ENCODE measurements at regions not wholly inside any gene's neighbourhood (a gene's known extent, or its start where the extent isn't known, plus 50 kb on each side); places are given as distances from the start of the nearest gene placed in this dataset.

DNA sequence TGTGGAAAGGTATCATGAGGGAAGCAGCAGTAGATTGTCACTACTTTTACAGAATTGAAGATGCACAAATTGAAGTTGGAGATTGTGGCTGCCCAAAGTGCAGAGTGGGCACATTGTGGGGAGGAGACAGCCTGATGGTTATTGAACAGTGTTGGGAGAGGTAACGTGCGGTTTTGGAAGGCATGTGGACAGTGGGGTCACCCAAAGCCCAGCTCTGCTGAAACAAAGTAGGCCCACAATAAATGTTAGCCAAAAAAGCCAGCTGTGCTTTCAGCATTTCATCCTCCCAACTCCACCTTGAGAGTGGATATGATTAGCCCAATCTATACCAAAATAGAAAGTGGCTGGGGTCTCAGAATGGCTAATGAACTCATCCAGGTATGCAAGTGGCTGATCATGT lies 96.7 kb downstream of the TMX1 start:
- H3K4me1 ChIP-seq (replicated peaks in 1 of 2) = peaks cover 0 to 8% of the 10 kb centered on the region in 2 donors
- WGBS, 4 donors = 61 to 93% (median 73%) methylated on average over 2 of the region's 2 CpGs
- H3K27me3 ChIP-seq = no peaks in the 10 kb centered on the region
- H3K4me3 ChIP-seq = no peak overlapping the region
- no peaks in the 10 kb centered on the region for H3K36me3 ChIP-seq (replicated peaks in 1 of 2)
- H3K27ac ChIP-seq = no peak overlapping the region
- DNase-seq = no peak
- intact Hi-C loops (cut with DNase I) = no loop called here
- no peaks in the 10 kb centered on the region for H3K9me3 ChIP-seq (replicated peaks in 1 of 3)
- TF ChIP-seq, protein P1, sequence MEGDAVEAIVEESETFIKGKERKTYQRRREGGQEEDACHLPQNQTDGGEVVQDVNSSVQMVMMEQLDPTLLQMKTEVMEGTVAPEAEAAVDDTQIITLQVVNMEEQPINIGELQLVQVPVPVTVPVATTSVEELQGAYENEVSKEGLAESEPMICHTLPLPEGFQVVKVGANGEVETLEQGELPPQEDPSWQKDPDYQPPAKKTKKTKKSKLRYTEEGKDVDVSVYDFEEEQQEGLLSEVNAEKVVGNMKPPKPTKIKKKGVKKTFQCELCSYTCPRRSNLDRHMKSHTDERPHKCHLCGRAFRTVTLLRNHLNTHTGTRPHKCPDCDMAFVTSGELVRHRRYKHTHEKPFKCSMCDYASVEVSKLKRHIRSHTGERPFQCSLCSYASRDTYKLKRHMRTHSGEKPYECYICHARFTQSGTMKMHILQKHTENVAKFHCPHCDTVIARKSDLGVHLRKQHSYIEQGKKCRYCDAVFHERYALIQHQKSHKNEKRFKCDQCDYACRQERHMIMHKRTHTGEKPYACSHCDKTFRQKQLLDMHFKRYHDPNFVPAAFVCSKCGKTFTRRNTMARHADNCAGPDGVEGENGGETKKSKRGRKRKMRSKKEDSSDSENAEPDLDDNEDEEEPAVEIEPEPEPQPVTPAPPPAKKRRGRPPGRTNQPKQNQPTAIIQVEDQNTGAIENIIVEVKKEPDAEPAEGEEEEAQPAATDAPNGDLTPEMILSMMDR (IDR thresholded peaks at IDR 0.05) = no peak
- no peak for TF ChIP-seq POLR2A (IDR thresholded peaks at IDR 0.05)

DNA sequence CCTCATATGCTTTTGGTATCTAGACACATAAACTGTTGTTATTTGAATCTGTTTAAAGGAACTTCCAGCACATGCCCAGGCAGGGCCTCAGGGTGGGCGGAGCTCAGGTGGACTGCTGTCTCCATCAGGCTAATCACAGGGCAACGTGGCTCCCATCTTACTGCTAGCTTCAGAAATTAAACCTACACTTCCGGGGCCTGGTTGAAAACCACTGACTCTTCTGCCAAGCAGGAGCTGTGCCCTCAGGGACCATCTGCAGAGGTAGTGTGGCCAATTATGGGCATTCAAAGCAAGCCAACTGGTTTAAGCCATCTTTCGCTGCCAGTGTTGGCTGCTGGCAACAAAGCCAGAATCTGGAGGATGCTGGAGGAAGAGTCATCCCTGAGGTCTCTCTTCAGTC lies 97.5 kb downstream of the TMX1 start:
- TF ChIP-seq POLR2A (IDR thresholded peaks at IDR 0.05) = no peak
- TF ChIP-seq, protein P1 (IDR thresholded peaks at IDR 0.05) = no peak
- no peaks in the 10 kb centered on the region for H3K27me3 ChIP-seq
- no peaks in the 10 kb centered on the region for H3K9me3 ChIP-seq (replicated peaks in 1 of 3)
- intact Hi-C loops (cut with DNase I) = no loop called here
- no peak overlapping the region for H3K27ac ChIP-seq
- H3K4me3 ChIP-seq = no peak overlapping the region
- H3K36me3 ChIP-seq (replicated peaks in 1 of 2) = no peaks in the 10 kb centered on the region
- WGBS, 4 donors = 81 to 90% (median 85%) methylated on average over 1 to 4 of the region's 4 CpGs
- no peak for DNase-seq
- peaks cover 0 to 8% of the 10 kb centered on the region in 2 donors for H3K4me1 ChIP-seq (replicated peaks in 1 of 2)

DNA sequence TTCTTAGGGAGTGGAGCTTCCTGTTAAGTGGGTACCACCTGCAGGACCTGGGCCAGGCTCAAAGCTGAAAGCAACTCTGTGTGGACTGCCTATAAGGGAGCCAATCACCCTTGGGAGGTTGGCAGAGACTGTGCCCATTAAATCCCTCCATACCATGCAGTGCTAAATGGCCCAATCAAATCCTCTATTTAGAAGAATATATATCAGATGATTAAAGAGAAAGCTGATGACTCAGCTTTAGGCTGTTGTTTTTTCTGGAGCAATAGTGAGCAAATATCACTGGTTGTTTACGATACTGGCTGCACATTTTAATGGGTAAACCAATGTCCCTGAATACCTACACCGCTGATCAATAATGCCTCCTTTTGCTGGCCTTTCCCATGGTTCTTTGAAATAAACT lies 101.3 kb downstream of the TMX1 start:
- Histone ChIP-seq H3K27ac (no peak overlapping the region), H3K27me3 (no peaks in the 10 kb centered on the region), H3K4me3 (no peak overlapping the region), H3K36me3 (replicated peaks in 1 of 2) (no peaks in the 10 kb centered on the region), H3K9me3 (replicated peaks in 1 of 3) (no peaks in the 10 kb centered on the region), H3K4me1 (replicated peaks in 1 of 2) (no peaks in the 10 kb centered on the region)
- no peak for DNase-seq
- WGBS, 4 donors = 94 to 98% (median 97%) methylated on average over 2 of the region's 2 CpGs
- TF ChIP-seq POLR2A (IDR thresholded peaks at IDR 0.05) = no peak
- TF ChIP-seq, protein P1 (IDR thresholded peaks at IDR 0.05) = no peak
- intact Hi-C loops (cut with DNase I) = no loop called here

DNA sequence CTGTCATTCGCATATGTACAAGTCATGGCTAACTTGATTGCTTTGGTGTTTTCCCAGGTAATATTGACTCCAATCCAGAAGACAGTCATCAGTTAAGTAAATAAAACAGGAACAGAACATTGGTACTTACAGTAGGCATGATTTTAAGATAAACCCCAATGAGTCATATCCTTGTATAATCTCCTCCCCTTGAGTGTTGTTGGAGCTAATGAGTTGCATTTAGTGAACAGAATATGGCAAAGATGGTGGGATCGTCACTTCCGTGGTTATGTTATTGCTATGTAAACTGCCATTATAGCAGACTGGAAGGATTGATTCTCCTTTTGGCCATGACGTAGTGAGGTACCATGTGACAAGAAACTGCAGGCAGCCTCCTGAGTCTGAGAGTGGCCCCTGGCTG lies 102.2 kb downstream of the TMX1 start:
- H3K4me1 ChIP-seq (replicated peaks in 1 of 2) = no peaks in the 10 kb centered on the region
- 94 to 97% (median 96%) methylated on average over 4 of the region's 4 CpGs for WGBS, 4 donors
- H3K36me3 ChIP-seq (replicated peaks in 1 of 2) = no peaks in the 10 kb centered on the region
- no peaks in the 10 kb centered on the region for H3K9me3 ChIP-seq (replicated peaks in 1 of 3)
- H3K27me3 ChIP-seq = no peaks in the 10 kb centered on the region
- H3K27ac ChIP-seq = no peak overlapping the region
- H3K4me3 ChIP-seq = no peak overlapping the region
- intact Hi-C loops (cut with DNase I) = no loop called here
- TF ChIP-seq POLR2A (IDR thresholded peaks at IDR 0.05) = no peak
- no peak for DNase-seq

DNA sequence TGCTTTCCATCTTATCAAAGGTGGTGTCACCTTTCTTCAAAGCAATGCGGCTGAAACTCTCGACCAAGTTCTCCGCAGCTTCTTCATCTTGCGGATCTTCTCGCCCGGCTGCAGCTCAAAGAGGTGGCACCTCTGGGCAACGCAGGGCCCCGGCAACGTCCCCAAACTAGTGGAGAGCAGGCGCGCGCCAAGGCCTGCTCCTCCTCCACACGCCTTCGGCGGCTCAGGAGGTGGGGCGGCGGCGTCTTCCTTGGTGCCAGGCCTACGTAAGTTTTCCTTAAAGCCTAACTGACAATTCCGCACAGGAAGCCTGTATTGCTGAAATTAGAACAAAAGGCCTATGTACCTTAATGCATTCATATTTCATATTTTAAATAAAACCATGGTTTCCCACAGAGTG lies 112.0 kb downstream of the TMX1 start:
- Histone ChIP-seq H3K27ac (no peak overlapping the region), H3K27me3 (no peaks in the 10 kb centered on the region), H3K4me1 (replicated peaks in 1 of 2) (no peaks in the 10 kb centered on the region), H3K36me3 (replicated peaks in 1 of 2) (no peaks in the 10 kb centered on the region), H3K4me3 (no peak overlapping the region), H3K9me3 (replicated peaks in 1 of 3) (no peaks in the 10 kb centered on the region)
- WGBS, 4 donors = 95 to 98% (median 97%) methylated on average over 20 of the region's 20 CpGs
- TF ChIP-seq POLR2A (IDR thresholded peaks at IDR 0.05) = no peak
- TF ChIP-seq, protein P1 (IDR thresholded peaks at IDR 0.05) = no peak
- intact Hi-C loops (cut with DNase I) = no loop called here
- DNase-seq = no peak

Measured in adrenal gland (tissue), 9 donors.